Endothelial cell of umbilical vein (primary cell): ENCODE measurements at regions not wholly inside any gene's neighbourhood (a gene's known extent, or its start where the extent isn't known, plus 50 kb on each side); places are given as distances from the start of the nearest gene placed in this dataset.

Experiments
- BruUV-seq: library from RNA; stranded (reverse); fragments of 400-500 nt; replicated peaks from 2 replicates; lab custom pipeline; 2021; lab: Mats Ljungman, UMichigan
- CTCF ChIA-PET: fragments of 300-600, 350-600 bp; sonication (Branson Sonifier 250); formaldehyde crosslinking; loops from one replicate; lab custom pipeline; 2021; ENCODE audit warnings: antibody characterized with exemption, inconsistent platforms; lab: Charles Lee
- POLR2A ChIA-PET: fragments of 300-600, 350-600 bp; sonication (Branson Sonifier 250); formaldehyde crosslinking; loops from one replicate; lab custom pipeline; 2021; ENCODE audit warnings: antibody characterized with exemption, inconsistent platforms; lab: Charles Lee
- DNase-seq: peaks from one replicate; pipeline ENCODE4 v3.0.0-alpha.2; 2011; ENCODE audit warnings: low read depth, low spot score
- FAIRE-seq: peaks from 2 replicates; lab custom pipeline; 2011; peaks lifted over from hg19 to GRCh38; lab: Jason Lieb, UNC
- H2AFZ ChIP-seq: 2 replicates; pipeline ENCODE4 v1.6.0; 2012; ENCODE audit warnings: low read depth, low read length, control low read depth, inconsistent platforms
- H3K27ac ChIP-seq: 2 replicates; pipeline ENCODE4 v1.5.1; 2011; ENCODE audit warnings: low read depth, mild to moderate bottlenecking, control low read depth, low read length, moderate library complexity; ENCODE audit not compliant: insufficient read depth
- H3K27me3 ChIP-seq, 2 experiments: 2 replicates each; pipeline versions ENCODE4 v1.6.0 to v1.6.1; 2011; ENCODE audit warnings: low read length in 2 of 2, mixed read lengths in 1 of 2; ENCODE audit not compliant: control insufficient read depth in 2 of 2, insufficient read depth in 2 of 2
- H3K36me3 ChIP-seq, 2 experiments: 2 replicates in 1 of 2; 3 replicates in 1 of 2; pipeline ENCODE4 v1.5.1; 2011; ENCODE audit warnings: low read length in 2 of 2, mild to moderate bottlenecking in 1 of 2, moderate library complexity in 1 of 2; ENCODE audit not compliant: control insufficient read depth in 2 of 2, insufficient read depth in 2 of 2; ENCODE audit errors: extremely low read depth in 1 of 2
- H3K4me1 ChIP-seq: 3 replicates; pipeline ENCODE4 v1.5.1; 2011; ENCODE audit warnings: mild to moderate bottlenecking, low read length; ENCODE audit not compliant: control insufficient read depth, insufficient read depth; ENCODE audit errors: extremely low read depth
- H3K4me2 ChIP-seq: 2 replicates; pipeline ENCODE4 v1.6.1; 2011; ENCODE audit warnings: low read length, control low read depth, mixed read lengths; ENCODE audit not compliant: insufficient read depth
- H3K4me3 ChIP-seq, 3 experiments: fragments of 200-600 bp in 1 of 3; sonication (generic), shearing (Covaris generic) in 1 of 3; replicated peaks in 1 of 3; 2 replicates each; pipeline ENCODE4 v1.5.1; 2011 to 2016; ENCODE audit warnings: control low read depth in 3 of 3, low read length in 3 of 3, mild to moderate bottlenecking in 2 of 3, inconsistent platforms in 1 of 3, low read depth in 1 of 3, moderate library complexity in 1 of 3; ENCODE audit not compliant: insufficient read depth in 1 of 3
- H3K79me2 ChIP-seq: 2 replicates; pipeline ENCODE4 v1.6.0; 2012; ENCODE audit warnings: low read length, inconsistent platforms; ENCODE audit not compliant: control insufficient read depth, insufficient read depth
- H3K9ac ChIP-seq: replicated peaks from 2 replicates; pipeline ENCODE3; 2011; ENCODE audit warnings: low read length, control low read depth; ENCODE audit not compliant: insufficient read depth; ENCODE audit errors: extremely low read depth
- H3K9me1 ChIP-seq: replicated peaks from 3 replicates; pipeline ENCODE4 v1.6.0; 2011; ENCODE audit warnings: mild to moderate bottlenecking, low read length; ENCODE audit not compliant: control insufficient read depth, insufficient read depth; ENCODE audit errors: extremely low read depth
- H3K9me3 ChIP-seq: replicated peaks from 2 replicates; pipeline ENCODE4 v1.5.1; 2012; ENCODE audit warnings: low read length, inconsistent platforms; ENCODE audit not compliant: control insufficient read depth, insufficient read depth
- H4K20me1 ChIP-seq: replicated peaks from 2 replicates; pipeline ENCODE3; 2011; ENCODE audit warnings: mild to moderate bottlenecking, low read length; ENCODE audit not compliant: control insufficient read depth, insufficient read depth; ENCODE audit errors: extremely low read depth
- EZH2 ChIP-seq: IDR thresholded peaks from 2 replicates; pipeline ENCODE4 v1.6.1; 2012; ENCODE audit warnings: borderline replicate concordance, low read depth, mild to moderate bottlenecking, moderate library complexity, low read length, inconsistent platforms; ENCODE audit not compliant: severe bottlenecking
- FOS ChIP-seq: IDR thresholded peaks from 2 replicates; pipeline ENCODE4 v1.6.1; 2011; ENCODE audit warnings: mild to moderate bottlenecking, low read length, moderate library complexity, borderline replicate concordance; ENCODE audit not compliant: insufficient read depth
- JUN ChIP-seq: IDR thresholded peaks from 2 replicates; pipeline ENCODE4 v1.6.1; 2011; ENCODE audit warnings: borderline replicate concordance, low read depth; ENCODE audit not compliant: insufficient read length, insufficient read depth
- MAX ChIP-seq: IDR thresholded peaks from 2 replicates; pipeline ENCODE4 v1.6.1; 2011; ENCODE audit not compliant: insufficient read depth, insufficient read length
- MYC ChIP-seq: IDR thresholded peaks from one replicate; pipeline ENCODE4 v1.6.1; 2011; ENCODE audit warnings: mild to moderate bottlenecking, low read depth, low read length
- POLR2A ChIP-seq: IDR thresholded peaks from 2 replicates; pipeline ENCODE4 v1.6.1; 2012; ENCODE audit warnings: low read depth, mild to moderate bottlenecking, control low read depth, low read length
- POLR2AphosphoS5 ChIP-seq: IDR thresholded peaks from 2 replicates; pipeline ENCODE4 v1.6.1; 2012; ENCODE audit warnings: low read depth, mild to moderate bottlenecking, control low read depth, low read length, moderate library complexity; ENCODE audit not compliant: insufficient read depth
- dilution Hi-C: fragments of 300-500 bp; cut with MboI; formaldehyde crosslinking; loops from one replicate; pipeline ENCODE4 v1.15.0; 2019; ENCODE audit warnings: low sequenced_read_pairs; ENCODE audit not compliant: extremely low pct_ligation_motif_present
- intact Hi-C: fragments of 100-400 bp; cut with micrococcal nuclease; formaldehyde crosslinking; loops from one replicate; pipeline ENCODE4 v1.10.0; 2022

- H3K9ac ChIP-seq, result no peak overlapping the region
- no peaks in the 10 kb centered on the region for H3K9me1 ChIP-seq
- peaks cover 7% of the 10 kb centered on the region for H3K9me3 ChIP-seq
- no peaks in the 10 kb centered on the region for H3K36me3 ChIP-seq
- CTCF ChIA-PET, result no interaction called here
- no peak for TF ChIP-seq POLR2AphosphoS5
- no peak for TF ChIP-seq JUN
- no peak for TF ChIP-seq POLR2A
- TF ChIP-seq EZH2, result no peak
- no peak for TF ChIP-seq MYC
- TF ChIP-seq MAX, result no peak
- no peak for TF ChIP-seq FOS
- no peak overlapping the region for H2AFZ ChIP-seq
- H3K27ac ChIP-seq, result no peak overlapping the region
- no peaks in the 10 kb centered on the region for H3K4me1 ChIP-seq
- intact Hi-C loops, result no loop called here
- H3K27me3 ChIP-seq, result no peaks in the 10 kb centered on the region
- no peak overlapping the region for H3K4me2 ChIP-seq
- no peak overlapping the region for H3K4me3 ChIP-seq
- BruUV-seq, result no TSS peak
- H4K20me1 ChIP-seq, result no peaks in the 10 kb centered on the region
- dilution Hi-C loops, result no loop called here
- no peak for DNase-seq
- no peaks in the 10 kb centered on the region for H3K79me2 ChIP-seq
- FAIRE-seq, result no peak
- POLR2A ChIA-PET, result no interaction called here
These were observed 1738.2 kb downstream of the TP53TG3F start for GRCh38 chr16:35197656-35198055.
